Neural progenitor cell (in vitro differentiated cells): ENCODE measurements at regions not wholly inside any gene's neighbourhood (a gene's known extent, or its start where the extent isn't known, plus 50 kb on each side); places are given as distances from the start of the nearest gene placed in this dataset.

Source experiments
- DNase-seq: peaks from one replicate; pipeline ENCODE4 v3.0.0-alpha.2; 2016; ENCODE audit warnings: low spot score
- H2AFZ ChIP-seq: fragments of 200-600 bp; sonication (generic); replicated peaks from 2 replicates; pipeline ENCODE4 v1.6.1; 2016; ENCODE audit warnings: antibody characterized with exemption
- H3F3A ChIP-seq: fragments of 200-600 bp; sonication (generic); 2 replicates; pipeline ENCODE4 v1.6.1; 2016; ENCODE audit warnings: antibody characterized with exemption, low read depth
- H3K27ac ChIP-seq: fragments of 200-600 bp; sonication (generic); 2 replicates; pipeline ENCODE4 v1.5.1; 2016; ENCODE audit warnings: mild to moderate bottlenecking
- H3K27me3 ChIP-seq: fragments of 200-600 bp; sonication (generic); 2 replicates; pipeline ENCODE4 v1.6.1; 2016; ENCODE audit warnings: mild to moderate bottlenecking, moderate library complexity
- H3K36me3 ChIP-seq: fragments of 200-600 bp; sonication (generic); 2 replicates; pipeline ENCODE4 v1.5.1; 2016
- H3K4me1 ChIP-seq: fragments of 200-600 bp; sonication (generic); 2 replicates; pipeline ENCODE4 v1.6.1; 2016; ENCODE audit warnings: mixed run types
- H3K4me2 ChIP-seq: fragments of 200-600 bp; sonication (generic); 2 replicates; pipeline ENCODE4 v1.6.1; 2016
- H3K4me3 ChIP-seq: fragments of 200-600 bp; sonication (generic); 2 replicates; pipeline ENCODE4 v1.5.1; 2016
- H3K79me2 ChIP-seq: fragments of 200-600 bp; sonication (generic); 2 replicates; pipeline ENCODE4 v1.6.1; 2016; ENCODE audit warnings: low read depth
- H3K9ac ChIP-seq: fragments of 200-600 bp; sonication (generic); 2 replicates; pipeline ENCODE4 v1.6.1; 2016
- H3K9me3 ChIP-seq: fragments of 200-600 bp; sonication (generic); 2 replicates; pipeline ENCODE4 v1.5.1; 2016; ENCODE audit warnings: low read depth
- H4K20me1 ChIP-seq: fragments of 200-600 bp; sonication (generic); 2 replicates; pipeline ENCODE4 v1.6.1; 2016; ENCODE audit warnings: low read depth
- H3K27ac Mint-ChIP-seq: 3 replicates; pipeline ENCODE4 v1.8.0; 2021; ENCODE audit warnings: mixed read lengths
- H3K27me3 Mint-ChIP-seq: 2 replicates; pipeline ENCODE4 v1.8.0; 2022; ENCODE audit warnings: low read depth, mild to moderate bottlenecking, inconsistent platforms, moderate library complexity, mixed read lengths; ENCODE audit not compliant: insufficient read depth
- H3K36me3 Mint-ChIP-seq: 3 replicates; pipeline ENCODE4 v1.8.0; 2021; ENCODE audit warnings: mixed read lengths
- H3K4me1 Mint-ChIP-seq: 3 replicates; pipeline ENCODE4 v1.8.0; 2021; ENCODE audit warnings: mixed read lengths
- H3K4me3 Mint-ChIP-seq: 3 replicates; pipeline ENCODE4 v1.8.0; 2021; ENCODE audit warnings: mild to moderate bottlenecking, moderate library complexity, mixed read lengths
- H3K9me3 Mint-ChIP-seq: 3 replicates; pipeline ENCODE4 v1.8.0; 2020; ENCODE audit warnings: mixed read lengths
- CTCF ChIP-seq: fragments of 200-600 bp; sonication (generic); IDR thresholded peaks from 2 replicates; pipeline ENCODE4 v1.5.1; 2017; ENCODE audit warnings: antibody characterized with exemption, mild to moderate bottlenecking
- EZH2 ChIP-seq: fragments of 200-600 bp; sonication (generic); IDR thresholded peaks from 2 replicates; pipeline ENCODE4 v1.6.1; 2017; ENCODE audit warnings: antibody characterized with exemption, mild to moderate bottlenecking, moderate library complexity
- EZH2phosphoT487 ChIP-seq: fragments of 200-600 bp; sonication (generic); IDR thresholded peaks from 2 replicates; pipeline ENCODE4 v1.6.1; 2017; ENCODE audit warnings: antibody characterized with exemption

- H2AFZ ChIP-seq, result no peak overlapping the region
- H3K27me3 ChIP-seq, result no peaks in the 10 kb centered on the region
- H3K36me3 Mint-ChIP-seq, result no peaks in the 10 kb centered on the region
- no peaks in the 10 kb centered on the region for H3K36me3 ChIP-seq
- H3K4me2 ChIP-seq, result no peak overlapping the region
- no peaks in the 10 kb centered on the region for H3K27me3 Mint-ChIP-seq
- no peaks in the 10 kb centered on the region for H4K20me1 ChIP-seq
- no peaks in the 10 kb centered on the region for H3F3A ChIP-seq
- no peaks in the 10 kb centered on the region for H3K79me2 ChIP-seq
- H3K27ac ChIP-seq, result no peak overlapping the region
- H3K9ac ChIP-seq, result no peak overlapping the region
- no peak overlapping the region for H3K4me3 ChIP-seq
- H3K4me1 ChIP-seq, result no peaks in the 10 kb centered on the region
- no peaks in the 10 kb centered on the region for H3K9me3 Mint-ChIP-seq
- no peak overlapping the region for H3K4me3 Mint-ChIP-seq
- no peaks in the 10 kb centered on the region for H3K4me1 Mint-ChIP-seq
- no peak overlapping the region for H3K27ac Mint-ChIP-seq
- DNase-seq, result no peak
- no peaks in the 10 kb centered on the region for H3K9me3 ChIP-seq
- TF ChIP-seq EZH2phosphoT487, result no peak
Observed at GRCh38 chr21:20257052-20257740, 741.0 kb upstream of the NCAM2 start.

- no peak for TF ChIP-seq EZH2
- no peak for TF ChIP-seq CTCF
- no peak for TF ChIP-seq EZH2phosphoT487
- no peaks in the 10 kb centered on the region for H3K9me3 Mint-ChIP-seq
- Histone ChIP-seq H3K4me2 (no peak overlapping the region), H3K9me3 (no peaks in the 10 kb centered on the region), H3K27me3 (no peaks in the 10 kb centered on the region), H3K36me3 (no peaks in the 10 kb centered on the region), H3K4me3 (no peak overlapping the region), H3K79me2 (no peaks in the 10 kb centered on the region), H3F3A (no peaks in the 10 kb centered on the region), H3K27ac (no peak overlapping the region), H3K9ac (no peak overlapping the region), H3K4me1 (no peaks in the 10 kb centered on the region), H4K20me1 (no peaks in the 10 kb centered on the region), H2AFZ (peak overlapping the region; percentile 23)
- no peak overlapping the region for H3K4me3 Mint-ChIP-seq
- H3K27me3 Mint-ChIP-seq, result no peaks in the 10 kb centered on the region
- no peak overlapping the region for H3K27ac Mint-ChIP-seq
- no peaks in the 10 kb centered on the region for H3K4me1 Mint-ChIP-seq
- H3K36me3 Mint-ChIP-seq, result no peaks in the 10 kb centered on the region
- DNase-seq, result no peak
Observed at GRCh38 chr21:20258542-20258941, 739.7 kb upstream of the NCAM2 start.

GRCh38 chr21:20259031-20259867 lies 739.0 kb upstream of the NCAM2 start:
- H3K9me3 Mint-ChIP-seq, result no peaks in the 10 kb centered on the region
- no peak overlapping the region for H2AFZ ChIP-seq
- no peak overlapping the region for H3K9ac ChIP-seq
- no peaks in the 10 kb centered on the region for H3K27me3 Mint-ChIP-seq
- no peaks in the 10 kb centered on the region for H3K4me1 Mint-ChIP-seq
- H3K79me2 ChIP-seq, result no peaks in the 10 kb centered on the region
- no peak overlapping the region for H3K4me3 Mint-ChIP-seq
- no peak for TF ChIP-seq CTCF
- TF ChIP-seq EZH2, result no peak
- no peak for TF ChIP-seq EZH2phosphoT487
- no peak overlapping the region for H3K4me3 ChIP-seq
- no peaks in the 10 kb centered on the region for H3K4me1 ChIP-seq
- no peaks in the 10 kb centered on the region for H3K36me3 ChIP-seq
- DNase-seq, result no peak
- no peaks in the 10 kb centered on the region for H4K20me1 ChIP-seq
- H3K9me3 ChIP-seq, result no peaks in the 10 kb centered on the region
- no peaks in the 10 kb centered on the region for H3K27me3 ChIP-seq
- no peak overlapping the region for H3K27ac Mint-ChIP-seq
- no peaks in the 10 kb centered on the region for H3K36me3 Mint-ChIP-seq
- no peak overlapping the region for H3K4me2 ChIP-seq
- no peak overlapping the region for H3K27ac ChIP-seq
- H3F3A ChIP-seq, result no peaks in the 10 kb centered on the region

GRCh38 chr21:20260124-20260523 lies 738.1 kb upstream of the NCAM2 start:
- Histone ChIP-seq H3K27ac (no peak overlapping the region), H2AFZ (no peak overlapping the region), H3F3A (no peaks in the 10 kb centered on the region), H3K79me2 (no peaks in the 10 kb centered on the region), H4K20me1 (no peaks in the 10 kb centered on the region), H3K27me3 (no peaks in the 10 kb centered on the region), H3K36me3 (no peaks in the 10 kb centered on the region), H3K4me3 (no peak overlapping the region), H3K4me1 (no peaks in the 10 kb centered on the region), H3K9ac (no peak overlapping the region), H3K4me2 (no peak overlapping the region), H3K9me3 (no peaks in the 10 kb centered on the region)
- TF ChIP-seq EZH2phosphoT487 (no peak), CTCF (no peak), EZH2 (no peak)
- Mint-ChIP-seq H3K36me3 (no peaks in the 10 kb centered on the region), H3K4me1 (no peaks in the 10 kb centered on the region), H3K4me3 (no peak overlapping the region), H3K27me3 (no peaks in the 10 kb centered on the region), H3K9me3 (no peaks in the 10 kb centered on the region), H3K27ac (no peak overlapping the region)
- no peak for DNase-seq
